Caco-2 (cell line): ENCODE measurements at regions not wholly inside any gene's neighbourhood (a gene's known extent, or its start where the extent isn't known, plus 50 kb on each side); places are given as distances from the start of the nearest gene placed in this dataset.
A peak's percentile ranks its signal among the peaks of the same experiment; 100 is the strongest.

Experiments
- BruUV-seq: library from RNA; stranded (reverse); fragments of 400-500 nt; replicated peaks from 2 replicates; lab custom pipeline; 2021; lab: Mats Ljungman, UMichigan
- CTCF ChIA-PET: fragments of 300-600 bp; sonication (Branson Sonifier 250); formaldehyde crosslinking; loops from one replicate; lab custom pipeline; 2022; ENCODE audit warnings: antibody characterized with exemption; lab: Charles Lee
- POLR2A ChIA-PET: fragments of 300-600 bp; sonication (Branson Sonifier 250); formaldehyde crosslinking; loops from one replicate; lab custom pipeline; 2022; ENCODE audit warnings: antibody characterized with exemption; lab: Charles Lee
- DNase-seq, 2 experiments: peaks; one replicate each; pipeline versions ENCODE4 v3.0.0 to v3.0.0-alpha.2; 2020 to 2022
- H3K27me3 ChIP-seq: replicated peaks from 2 replicates; pipeline ENCODE4 v1.6.0; 2011; ENCODE audit warnings: low read length; ENCODE audit not compliant: control insufficient read depth, insufficient read depth
- H3K36me3 ChIP-seq: 2 replicates; pipeline ENCODE4 v1.5.1; 2011; ENCODE audit warnings: low read length; ENCODE audit not compliant: control insufficient read depth, insufficient read depth
- H3K4me1 ChIP-seq: fragments of 250-450 bp; sonication (Bioruptor Pico); 2 replicates; pipeline ENCODE4 v1.5.1; 2020; ENCODE audit warnings: mild to moderate bottlenecking
- H3K4me3 ChIP-seq: 2 replicates; pipeline ENCODE4 v1.5.1; 2011; ENCODE audit warnings: low read depth, mild to moderate bottlenecking, control low read depth, low read length
- H3K9me3 ChIP-seq: fragments of 250-450 bp; sonication (Bioruptor Pico); 2 replicates; pipeline ENCODE4 v1.5.1; 2020; ENCODE audit warnings: mild to moderate bottlenecking, moderate library complexity
- H3K27ac Mint-ChIP-seq: one replicate; pipeline ENCODE4 v1.8.0; 2022; ENCODE audit warnings: mixed read lengths; ENCODE audit not compliant: unreplicated experiment
- H3K27me3 Mint-ChIP-seq: one replicate; pipeline ENCODE4 v1.8.0; 2022; ENCODE audit warnings: mixed read lengths; ENCODE audit not compliant: insufficient read depth, unreplicated experiment
- H3K36me3 Mint-ChIP-seq: one replicate; pipeline ENCODE4 v1.8.0; 2022; ENCODE audit warnings: mild to moderate bottlenecking, mixed read lengths; ENCODE audit not compliant: insufficient read depth, unreplicated experiment
- H3K4me1 Mint-ChIP-seq: one replicate; pipeline ENCODE4 v1.8.0; 2022; ENCODE audit warnings: low read depth, mixed read lengths; ENCODE audit not compliant: unreplicated experiment
- H3K4me3 Mint-ChIP-seq: one replicate; pipeline ENCODE4 v1.8.0; 2022; ENCODE audit warnings: mild to moderate bottlenecking, moderate library complexity, mixed read lengths; ENCODE audit not compliant: unreplicated experiment
- H3K9me3 Mint-ChIP-seq: one replicate; pipeline ENCODE4 v1.8.0; 2022; ENCODE audit warnings: mixed read lengths; ENCODE audit not compliant: unreplicated experiment
- CTCF ChIP-seq, 2 experiments: fragments of 200-600 bp in 1 of 2; IDR thresholded peaks; 1 replicate in 1 of 2; 2 replicates in 1 of 2; pipeline versions ENCODE4 v1.5.1 to v1.8.0; 2011 to 2022; ENCODE audit warnings: antibody characterized with exemption in 1 of 2, control low read depth in 1 of 2, inconsistent platforms in 1 of 2, low read depth in 1 of 2, low read length in 1 of 2, mild to moderate bottlenecking in 1 of 2, moderate library complexity in 1 of 2; ENCODE audit not compliant: insufficient read depth in 1 of 2, severe bottlenecking in 1 of 2, unreplicated experiment in 1 of 2
- intact Hi-C: fragments of 100-400 bp; cut with micrococcal nuclease; formaldehyde crosslinking; loops from one replicate; pipeline ENCODE4 v1.10.0; 2022; ENCODE audit not compliant: unreplicated experiment

DNA sequence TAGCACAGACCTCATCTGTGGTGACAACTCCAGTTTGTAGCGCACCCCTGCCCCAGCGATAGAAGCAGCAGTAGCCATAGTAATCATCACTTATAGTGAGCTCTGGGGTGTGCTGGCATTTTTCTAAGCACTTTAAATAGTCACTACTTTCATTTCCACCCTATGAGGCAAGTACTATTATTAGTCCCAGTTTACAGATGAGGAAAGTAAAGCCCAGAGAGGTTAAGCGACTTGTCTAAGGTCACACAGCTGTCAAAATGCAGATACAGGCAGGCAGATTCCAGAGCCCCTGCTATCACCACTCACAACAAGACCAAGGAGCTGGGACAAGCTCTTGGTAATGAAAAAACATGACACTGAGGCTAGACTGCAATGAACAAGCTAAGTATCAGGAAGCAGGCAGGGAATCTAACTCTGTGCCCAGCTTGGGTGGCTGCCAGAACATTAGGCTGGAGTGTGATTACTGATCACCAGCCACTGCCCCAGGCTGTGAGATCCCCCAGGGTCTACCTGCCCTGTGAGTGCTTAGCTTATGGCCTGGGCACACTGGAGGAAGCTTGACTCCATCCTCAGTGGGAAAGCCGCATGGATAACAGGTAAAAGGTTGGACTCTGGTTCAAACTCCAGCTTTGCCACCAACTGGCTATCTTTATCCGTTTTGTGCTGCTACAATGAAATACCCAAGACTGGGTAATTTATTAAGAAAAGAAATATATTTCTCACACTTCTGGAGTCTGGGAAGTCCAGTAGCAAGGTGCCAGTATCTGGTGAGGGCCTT lies 561.1 kb downstream of the MN1 start:
- TF ChIP-seq CTCF (IDR thresholded peaks at IDR 0.05; ENCODE audit: insufficient read depth in 1 of 2, low read depth in 1 of 2, low read length in 1 of 2, severe bottlenecking in 1 of 2, unreplicated experiment in 1 of 2): no peak

GRCh38 chr22:27241430-27242321 lies 559.9 kb downstream of the MN1 start:
- H3K4me1 ChIP-seq: peaks cover 40% of the 10 kb centered on the region
- no TSS peak for BruUV-seq
- no peaks in the 10 kb centered on the region for H3K27me3 Mint-ChIP-seq
- no peak overlapping the region for H3K4me3 ChIP-seq
- CTCF ChIA-PET: no interaction called here
- no peak for TF ChIP-seq CTCF (IDR thresholded peaks at IDR 0.05; ENCODE audit: insufficient read depth in 1 of 2, low read depth in 1 of 2, low read length in 1 of 2, severe bottlenecking in 1 of 2, unreplicated experiment in 1 of 2)
- H3K27me3 ChIP-seq: no peaks in the 10 kb centered on the region
- H3K27ac Mint-ChIP-seq: peak overlapping the region; percentile 84
- H3K9me3 ChIP-seq: no peaks in the 10 kb centered on the region
- H3K36me3 Mint-ChIP-seq: peaks cover 11% of the 10 kb centered on the region
- no peak overlapping the region for H3K4me3 Mint-ChIP-seq
- intact Hi-C loops: loop anchor here (5.0 kb wide), 1 partner anchor 39 kb away; no protein-coding TSS in a partner anchor
- peak in 1 of 2 experiments; percentile 8 for DNase-seq
- H3K9me3 Mint-ChIP-seq: no peaks in the 10 kb centered on the region
- peaks cover 23% of the 10 kb centered on the region for H3K4me1 Mint-ChIP-seq
- POLR2A ChIA-PET: no interaction called here
- no peaks in the 10 kb centered on the region for H3K36me3 ChIP-seq

More for the DNA sequence above, 561.1 kb downstream of the MN1 start:
- DNase-seq: no peak
- H3K27me3 Mint-ChIP-seq: no peaks in the 10 kb centered on the region
- CTCF ChIA-PET: no interaction called here
- no peaks in the 10 kb centered on the region for H3K9me3 Mint-ChIP-seq
- Histone ChIP-seq H3K9me3 (no peaks in the 10 kb centered on the region), H3K4me1 (peaks cover 40% of the 10 kb centered on the region), H3K36me3 (no peaks in the 10 kb centered on the region), H3K27me3 (no peaks in the 10 kb centered on the region), H3K4me3 (no peak overlapping the region)
- H3K4me1 Mint-ChIP-seq: peaks cover 23% of the 10 kb centered on the region
- peaks cover 11% of the 10 kb centered on the region for H3K36me3 Mint-ChIP-seq
- intact Hi-C loops: loop anchor here (5.0 kb wide), 1 partner anchor 38 kb away; no protein-coding TSS in a partner anchor
- no TSS peak for BruUV-seq
- H3K27ac Mint-ChIP-seq: no peak overlapping the region
- POLR2A ChIA-PET: no interaction called here
- no peak overlapping the region for H3K4me3 Mint-ChIP-seq

DNA sequence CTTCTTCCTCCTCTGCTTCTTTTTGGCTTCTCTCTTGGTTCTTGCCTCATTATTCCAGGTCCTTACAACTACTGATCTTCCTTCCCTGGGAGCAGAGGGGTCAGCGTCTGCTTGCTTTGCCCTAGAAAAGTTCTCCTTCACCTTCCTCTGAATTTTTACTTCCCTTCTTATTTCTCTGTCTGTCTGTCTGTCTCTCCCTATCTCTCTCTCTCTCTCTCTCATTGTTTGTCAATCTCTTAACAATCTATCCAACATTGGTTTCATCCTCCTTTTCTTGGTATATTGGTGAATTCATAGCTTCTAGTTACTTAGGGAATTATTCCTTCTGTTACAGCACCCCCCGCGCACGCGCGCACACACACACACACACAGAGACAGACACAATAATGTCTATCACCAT lies 559.1 kb downstream of the MN1 start:
- Histone ChIP-seq H3K27me3 (no peaks in the 10 kb centered on the region), H3K36me3 (no peaks in the 10 kb centered on the region), H3K4me1 (peaks cover 40% of the 10 kb centered on the region), H3K4me3 (no peak overlapping the region), H3K9me3 (no peaks in the 10 kb centered on the region)
- POLR2A ChIA-PET: no interaction called here
- peak overlapping the region; percentile 70 for H3K4me3 Mint-ChIP-seq
- peaks cover 23% of the 10 kb centered on the region for H3K4me1 Mint-ChIP-seq
- TSS peak; percentile 99 for BruUV-seq
- peak overlapping the region; percentile 84 for H3K27ac Mint-ChIP-seq
- H3K9me3 Mint-ChIP-seq: no peaks in the 10 kb centered on the region
- H3K27me3 Mint-ChIP-seq: no peaks in the 10 kb centered on the region
- TF ChIP-seq CTCF (IDR thresholded peaks at IDR 0.05; ENCODE audit: insufficient read depth in 1 of 2, low read depth in 1 of 2, low read length in 1 of 2, severe bottlenecking in 1 of 2, unreplicated experiment in 1 of 2): no peak
- intact Hi-C loops: loop anchor here (5.0 kb wide), 1 partner anchor 40 kb away; no protein-coding TSS in a partner anchor
- CTCF ChIA-PET: no interaction called here
- peaks cover 11% of the 10 kb centered on the region for H3K36me3 Mint-ChIP-seq
- no peak for DNase-seq
